Thoracic aorta (tissue), 2 donors: ENCODE measurements at regions not wholly inside any gene's neighbourhood (a gene's known extent, or its start where the extent isn't known, plus 50 kb on each side); places are given as distances from the start of the nearest gene placed in this dataset.

Experiments
- ATAC-seq: fragments of 150-250 bp; one replicate; pipeline ENCODE4 v1.8.0; 2017; ENCODE audit warnings: low read depth; ENCODE audit not compliant: insufficient number of reproducible peaks, low FRiP score
- DNase-seq: peaks from one replicate; pipeline ENCODE4 v3.0.0-alpha.2; 2020; ENCODE audit warnings: low spot score
- H3K27ac ChIP-seq, 2 donors: fragments of 200-600 bp; sonication (generic); 1 replicate in 1 of 2; 2 replicates in 1 of 2; pipeline ENCODE4 v1.5.1; 2016; ENCODE audit warnings: mild to moderate bottlenecking in 2 of 2, moderate library complexity in 2 of 2
- H3K27me3 ChIP-seq: fragments of 200-600 bp; sonication (generic); replicated peaks from 2 replicates; pipeline ENCODE4 v1.6.0; 2016; ENCODE audit warnings: mild to moderate bottlenecking; ENCODE audit not compliant: insufficient read depth
- H3K36me3 ChIP-seq: fragments of 200-600 bp; sonication (generic); one replicate; pipeline ENCODE4 v1.5.1; 2016
- H3K4me1 ChIP-seq, 2 donors: fragments of 200-600 bp; sonication (generic); 1 replicate in 1 of 2; 2 replicates in 1 of 2; pipeline versions ENCODE4 v1.5.1 to v1.6.0; 2016; ENCODE audit warnings: low read depth in 2 of 2, mild to moderate bottlenecking in 1 of 2; ENCODE audit not compliant: control insufficient read depth in 1 of 2
- H3K4me3 ChIP-seq: fragments of 200-600 bp; sonication (generic); 2 replicates; pipeline ENCODE4 v1.5.1; 2016; ENCODE audit warnings: mild to moderate bottlenecking
- H3K9me3 ChIP-seq: fragments of 200-600 bp; sonication (generic); 2 replicates; pipeline ENCODE4 v1.5.1; 2016
- CTCF ChIP-seq: fragments of 200-600 bp; sonication (generic); IDR thresholded peaks from one replicate; pipeline ENCODE4 v1.5.1; 2019; ENCODE audit warnings: antibody characterized with exemption

- Histone ChIP-seq H3K27ac (no peak overlapping the region), H3K9me3 (no peaks in the 10 kb centered on the region), H3K36me3 (no peaks in the 10 kb centered on the region), H3K27me3 (no peaks in the 10 kb centered on the region), H3K4me1 (no peaks in the 10 kb centered on the region), H3K4me3 (no peak overlapping the region)
- no peak for DNase-seq
- TF ChIP-seq CTCF, result no peak
- ATAC-seq, result no peak
Measured at GRCh38 chr13:80778297-80778696, 437.4 kb upstream of the SPRY2 start.

- no peak for TF ChIP-seq CTCF
- Histone ChIP-seq H3K9me3 (no peaks in the 10 kb centered on the region), H3K27me3 (no peaks in the 10 kb centered on the region), H3K4me3 (no peak overlapping the region), H3K27ac (no peak overlapping the region), H3K4me1 (no peaks in the 10 kb centered on the region), H3K36me3 (no peaks in the 10 kb centered on the region)
- DNase-seq (no peak), ATAC-seq (no peak)
Measured at GRCh38 chr13:80757694-80758093, 416.8 kb upstream of the SPRY2 start.

GRCh38 chr13:80755910-80756309, 415.0 kb upstream of the SPRY2 start:
- no peak for TF ChIP-seq CTCF
- DNase-seq, result no peak

GRCh38 chr13:80754441-80754840, 413.5 kb upstream of the SPRY2 start:
- no peak overlapping the region for H3K4me3 ChIP-seq
- no peaks in the 10 kb centered on the region for H3K36me3 ChIP-seq
- no peak overlapping the region for H3K27ac ChIP-seq
- TF ChIP-seq CTCF, result no peak
- no peaks in the 10 kb centered on the region for H3K4me1 ChIP-seq
- no peaks in the 10 kb centered on the region for H3K27me3 ChIP-seq
- no peak for DNase-seq
- no peaks in the 10 kb centered on the region for H3K9me3 ChIP-seq
- ATAC-seq, result no peak

More at GRCh38 chr13:80755910-80756309, 415.0 kb upstream of the SPRY2 start:
- ATAC-seq, result no peak
- Histone ChIP-seq H3K4me3 (no peak overlapping the region), H3K4me1 (no peaks in the 10 kb centered on the region), H3K27ac (no peak overlapping the region), H3K27me3 (no peaks in the 10 kb centered on the region), H3K9me3 (no peaks in the 10 kb centered on the region), H3K36me3 (no peaks in the 10 kb centered on the region)

- no peaks in the 10 kb centered on the region for H3K4me1 ChIP-seq
- ATAC-seq, result no peak
- no peak for TF ChIP-seq CTCF
- H3K4me3 ChIP-seq, result no peak overlapping the region
- no peaks in the 10 kb centered on the region for H3K36me3 ChIP-seq
- no peak overlapping the region for H3K27ac ChIP-seq
- H3K9me3 ChIP-seq, result no peaks in the 10 kb centered on the region
- DNase-seq, result no peak
- no peaks in the 10 kb centered on the region for H3K27me3 ChIP-seq
Measured at GRCh38 chr13:80753866-80754265, 412.9 kb upstream of the SPRY2 start.
